HG02678 (cell line): ENCODE measurements at regions not wholly inside any gene's neighbourhood (a gene's known extent, or its start where the extent isn't known, plus 50 kb on each side); places are given as distances from the start of the nearest gene placed in this dataset.
"Not testable (repeated sequence)": the region's sequence is repeated elsewhere in the genome, so short reads cannot be mapped to it uniquely, and the experiment has no call there.

ENCODE experiments used
- ATAC-seq: cut with Tn5 transposase; IDR thresholded peaks from one replicate; pipeline ENCODE4 v1.9.1; 2021; ENCODE audit warnings: mild to moderate bottlenecking, moderate library complexity; ENCODE audit not compliant: unreplicated experiment

DNA sequence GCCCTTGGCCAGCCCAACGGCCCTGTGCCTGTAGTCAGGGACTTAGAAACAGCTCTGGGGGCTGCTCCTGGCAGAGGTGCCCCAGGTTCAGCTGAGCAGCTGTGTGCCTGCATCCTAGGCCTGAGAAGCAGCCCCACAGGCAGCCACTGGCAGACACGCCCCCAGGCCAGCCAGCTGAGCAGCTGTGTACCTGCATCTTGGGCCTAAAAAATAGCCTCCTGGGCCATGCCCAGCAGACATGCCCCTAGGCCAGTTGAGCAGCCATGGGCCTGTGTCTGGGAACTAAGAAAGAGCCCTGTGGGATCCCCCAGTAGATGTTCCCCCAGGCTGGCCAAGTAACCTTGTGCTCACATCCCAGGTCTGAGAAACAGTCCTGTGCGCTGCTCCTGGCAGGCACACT is 64.0 kb downstream of the TBR1 start:
- no peak for ATAC-seq

- ATAC-seq, result no peak
These were observed 65.5 kb downstream of the TBR1 start for GRCh38 chr2:161481619-161482018.

- no peak for ATAC-seq
These were observed 68.0 kb downstream of the TBR1 start for GRCh38 chr2:161484061-161484460.

DNA sequence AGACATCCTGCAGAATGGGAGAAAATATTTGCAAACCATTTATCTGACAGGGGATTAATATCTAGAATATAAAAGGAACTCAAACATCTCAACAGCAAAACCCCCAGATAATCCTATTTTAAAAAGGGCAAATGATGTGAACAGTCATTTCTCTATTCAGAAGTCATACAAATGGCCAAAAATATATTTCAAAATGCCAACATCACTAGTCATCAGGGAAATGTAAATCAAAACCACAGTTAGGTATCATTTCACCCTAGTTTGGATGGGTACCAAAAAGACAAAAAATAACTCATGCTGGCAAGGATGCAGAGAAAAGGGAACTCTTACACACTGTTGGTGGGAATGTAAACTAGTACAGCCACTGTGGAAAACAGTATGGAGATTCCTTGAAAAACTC is 70.0 kb downstream of the TBR1 start:
- ATAC-seq, result no peak

GRCh38 chr2:161488131-161488699 is 72.1 kb downstream of the TBR1 start:
- no peak for ATAC-seq

DNA sequence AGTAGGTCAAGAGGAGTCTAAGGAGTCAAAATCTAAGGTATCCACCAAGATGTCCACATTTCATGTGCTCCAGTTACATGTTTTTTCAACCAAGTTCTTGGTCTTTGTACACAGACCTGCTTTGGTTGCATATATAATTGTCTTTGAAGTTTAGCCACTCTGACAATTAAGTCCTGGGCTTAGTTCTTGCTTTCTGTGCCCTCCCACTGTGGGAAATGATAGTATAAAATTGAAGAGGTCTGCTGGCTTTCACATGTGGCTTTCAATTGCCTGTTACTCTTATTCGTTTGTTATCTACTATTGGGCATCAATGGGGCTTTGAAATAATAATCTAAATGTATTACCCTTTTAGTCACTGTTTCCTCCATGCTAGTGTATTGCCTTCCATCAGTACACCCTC is 72.8 kb downstream of the TBR1 start:
- ATAC-seq, result no peak

DNA sequence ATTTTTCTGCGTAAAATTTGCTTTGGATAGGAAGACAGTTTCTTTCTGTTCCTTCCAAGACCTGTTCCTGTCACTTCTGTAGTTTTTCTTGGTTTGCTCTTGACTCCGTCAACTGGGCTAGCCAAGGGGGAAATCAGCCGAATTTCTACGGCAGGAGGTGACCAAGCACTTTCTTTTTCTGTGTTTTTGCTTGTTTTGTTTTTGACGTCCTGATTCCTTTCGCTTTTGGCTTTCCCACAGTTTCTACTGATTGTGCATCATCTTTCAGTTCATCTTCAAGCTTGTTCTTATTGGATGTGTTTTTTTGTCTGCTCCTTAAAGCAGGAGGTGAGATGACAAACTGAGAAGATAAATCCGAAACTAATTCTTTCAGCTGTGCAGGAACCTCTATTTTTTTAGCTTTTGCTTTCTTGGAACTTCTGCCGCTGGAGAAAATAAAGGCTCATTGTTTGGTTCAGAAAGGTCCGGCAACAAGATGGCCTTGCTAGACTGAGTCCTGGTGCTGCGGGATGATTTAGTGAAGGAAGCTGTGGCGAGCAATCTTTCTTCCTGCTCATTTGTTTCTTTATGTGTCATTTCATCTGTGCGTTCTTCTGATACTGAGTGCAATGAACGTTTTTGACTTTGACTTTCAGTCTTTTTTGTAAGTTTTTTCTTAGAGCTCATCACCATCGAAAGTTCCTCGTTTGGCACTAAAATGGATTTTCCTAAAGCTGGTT is 85.0 kb downstream of the TBR1 start:
- peak; percentile 66 for ATAC-seq

GRCh38 chr2:161502279-161502678 is 86.2 kb downstream of the TBR1 start:
- not testable (repeated sequence) for ATAC-seq

GRCh38 chr2:161504628-161505289 is 88.7 kb downstream of the TBR1 start:
- not testable (repeated sequence) for ATAC-seq

- not testable (repeated sequence) for ATAC-seq
These were observed 89.4 kb downstream of the TBR1 start for GRCh38 chr2:161505466-161505865.

GRCh38 chr2:161513295-161514032 is 97.4 kb downstream of the TBR1 start:
- not testable (repeated sequence) for ATAC-seq

GRCh38 chr2:161522796-161523195 is 101.4 kb upstream of the SLC4A10 start:
- ATAC-seq, result no peak

GRCh38 chr2:161533218-161533617 is 91.0 kb upstream of the SLC4A10 start:
- ATAC-seq, result no peak

DNA sequence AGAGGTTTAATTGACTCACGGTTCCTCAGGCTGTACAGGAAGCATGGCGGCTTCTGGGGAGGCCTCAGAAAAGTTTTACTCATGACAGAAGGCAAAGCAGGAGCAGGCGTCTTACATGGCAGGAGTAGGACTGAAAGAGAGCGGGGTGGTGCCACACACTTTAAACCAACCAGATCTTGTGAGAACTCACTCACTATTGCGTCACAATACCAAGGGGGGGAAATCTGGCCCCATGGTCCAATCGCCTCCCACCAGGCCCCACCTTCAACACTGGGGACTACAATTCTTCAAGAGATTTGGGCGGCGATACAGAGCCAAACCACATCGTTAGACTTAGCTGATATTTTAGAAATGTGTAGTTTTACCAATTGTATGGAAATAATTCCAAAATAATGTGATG is 77.6 kb upstream of the SLC4A10 start:
- no peak for ATAC-seq

GRCh38 chr2:161547130-161547529 is 77.1 kb upstream of the SLC4A10 start:
- ATAC-seq, result no peak

DNA sequence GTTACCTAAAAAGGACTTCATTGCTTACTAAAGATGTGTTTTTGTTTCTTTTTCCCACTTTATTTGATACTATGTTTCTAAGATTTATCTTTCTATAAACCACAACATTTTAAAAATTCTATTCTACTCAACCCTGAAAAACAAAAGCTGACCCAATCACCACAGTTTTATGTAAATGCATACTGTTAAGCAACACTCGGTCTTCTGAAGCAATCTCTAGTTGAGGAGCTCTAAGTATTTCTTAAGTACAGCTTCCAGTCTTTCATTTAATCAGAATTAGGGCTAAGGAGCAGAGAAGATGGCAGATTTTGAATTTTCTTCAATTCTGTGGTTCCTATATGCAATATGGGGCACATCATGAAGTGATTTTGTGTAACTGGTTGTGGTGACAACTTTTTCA is 72.2 kb upstream of the SLC4A10 start:
- no peak for ATAC-seq

DNA sequence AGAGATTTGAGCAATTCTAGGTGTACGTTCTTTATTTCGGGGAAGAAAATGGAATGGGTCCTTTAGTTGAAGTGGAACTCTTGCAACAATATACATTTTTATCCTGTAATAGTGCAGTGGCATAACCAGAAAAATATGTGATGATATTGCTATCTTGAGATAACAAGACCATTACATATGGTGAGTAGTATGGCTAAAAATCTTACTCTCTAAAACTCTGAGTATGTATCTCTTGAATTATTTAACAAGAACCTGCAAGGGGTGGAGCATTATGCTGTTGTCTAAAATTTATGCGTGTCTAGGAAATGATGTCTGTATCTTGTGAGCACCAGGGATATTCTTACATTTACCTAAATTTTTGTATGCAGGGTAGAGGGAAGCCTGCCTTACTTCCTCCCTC is 68.4 kb upstream of the SLC4A10 start:
- no peak for ATAC-seq

- ATAC-seq, result no peak
These were observed 67.8 kb upstream of the SLC4A10 start for GRCh38 chr2:161556440-161556839.

- no peak for ATAC-seq
These were observed 66.7 kb upstream of the SLC4A10 start for GRCh38 chr2:161557538-161557937.

GRCh38 chr2:161564906-161565305 is 59.3 kb upstream of the SLC4A10 start:
- no peak for ATAC-seq

DNA sequence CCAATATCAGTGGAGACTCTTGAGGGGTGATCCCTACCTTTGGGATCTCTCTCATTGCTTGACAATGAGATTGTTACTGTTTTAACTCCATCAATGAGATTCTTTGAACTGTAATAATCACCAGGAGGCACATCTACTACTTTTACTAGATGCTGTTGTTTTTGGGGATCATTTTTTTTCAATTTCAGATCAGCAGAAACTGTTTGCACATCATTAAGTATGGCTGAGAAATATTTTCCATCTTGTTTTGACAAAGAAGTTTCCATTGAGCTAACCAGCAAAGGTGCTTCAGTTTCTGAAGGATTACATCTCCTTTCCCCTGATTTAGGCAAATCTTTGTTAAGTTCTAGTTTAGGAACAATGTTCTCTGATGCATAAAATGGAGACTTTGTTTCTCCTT is 54.8 kb upstream of the SLC4A10 start:
- ATAC-seq, result no peak
